ENCODE measurements at regions not wholly inside any gene's neighbourhood (a gene's known extent, or its start where the extent isn't known, plus 50 kb on each side); places are given as distances from the start of the nearest gene placed in this dataset.
A peak's percentile ranks its signal among the peaks of the same experiment; 100 is the strongest.
"Not testable (repeated sequence)": the region's sequence is repeated elsewhere in the genome, so short reads cannot be mapped to it uniquely, and the experiment has no call there.

DNA sequence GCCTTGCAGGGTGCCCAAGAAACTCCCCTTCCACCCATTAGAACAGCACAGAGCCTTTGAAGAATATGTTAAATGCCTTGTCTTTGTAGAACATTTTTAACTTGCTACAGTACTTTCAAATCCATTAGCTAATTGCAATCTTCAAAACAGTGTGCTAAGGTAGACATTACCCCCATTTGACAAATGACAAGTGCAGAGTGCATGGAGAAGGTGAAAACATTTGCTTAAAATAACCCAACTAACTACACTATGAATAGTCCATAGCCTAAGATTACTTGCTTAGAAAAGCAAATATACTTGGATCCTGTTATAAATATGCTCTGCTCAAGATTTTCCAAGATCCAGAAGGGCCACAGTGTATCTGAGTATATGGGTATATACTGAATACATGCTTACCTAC is 87.0 kb upstream of the G2E3 start:
- no peak for DNase-seq (ENCODE audit: low read depth in 1 of 2, low spot score in 1 of 2)
- H3K36me3 ChIP-seq, result no peaks in the 10 kb centered on the region
- TF ChIP-seq, protein P1, sequence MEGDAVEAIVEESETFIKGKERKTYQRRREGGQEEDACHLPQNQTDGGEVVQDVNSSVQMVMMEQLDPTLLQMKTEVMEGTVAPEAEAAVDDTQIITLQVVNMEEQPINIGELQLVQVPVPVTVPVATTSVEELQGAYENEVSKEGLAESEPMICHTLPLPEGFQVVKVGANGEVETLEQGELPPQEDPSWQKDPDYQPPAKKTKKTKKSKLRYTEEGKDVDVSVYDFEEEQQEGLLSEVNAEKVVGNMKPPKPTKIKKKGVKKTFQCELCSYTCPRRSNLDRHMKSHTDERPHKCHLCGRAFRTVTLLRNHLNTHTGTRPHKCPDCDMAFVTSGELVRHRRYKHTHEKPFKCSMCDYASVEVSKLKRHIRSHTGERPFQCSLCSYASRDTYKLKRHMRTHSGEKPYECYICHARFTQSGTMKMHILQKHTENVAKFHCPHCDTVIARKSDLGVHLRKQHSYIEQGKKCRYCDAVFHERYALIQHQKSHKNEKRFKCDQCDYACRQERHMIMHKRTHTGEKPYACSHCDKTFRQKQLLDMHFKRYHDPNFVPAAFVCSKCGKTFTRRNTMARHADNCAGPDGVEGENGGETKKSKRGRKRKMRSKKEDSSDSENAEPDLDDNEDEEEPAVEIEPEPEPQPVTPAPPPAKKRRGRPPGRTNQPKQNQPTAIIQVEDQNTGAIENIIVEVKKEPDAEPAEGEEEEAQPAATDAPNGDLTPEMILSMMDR (IDR thresholded peaks at IDR 0.05; ENCODE audit: low read depth, low read length), result no peak
- H3K27ac ChIP-seq, result peak overlapping the region; percentile 4
- H3K4me1 ChIP-seq (ENCODE audit: low read depth), result no peaks in the 10 kb centered on the region
- no peak overlapping the region for H3K4me3 ChIP-seq
- no peaks in the 10 kb centered on the region for H3K27me3 ChIP-seq
- H3K9me3 ChIP-seq (ENCODE audit: low read depth), result no peaks in the 10 kb centered on the region

DNA sequence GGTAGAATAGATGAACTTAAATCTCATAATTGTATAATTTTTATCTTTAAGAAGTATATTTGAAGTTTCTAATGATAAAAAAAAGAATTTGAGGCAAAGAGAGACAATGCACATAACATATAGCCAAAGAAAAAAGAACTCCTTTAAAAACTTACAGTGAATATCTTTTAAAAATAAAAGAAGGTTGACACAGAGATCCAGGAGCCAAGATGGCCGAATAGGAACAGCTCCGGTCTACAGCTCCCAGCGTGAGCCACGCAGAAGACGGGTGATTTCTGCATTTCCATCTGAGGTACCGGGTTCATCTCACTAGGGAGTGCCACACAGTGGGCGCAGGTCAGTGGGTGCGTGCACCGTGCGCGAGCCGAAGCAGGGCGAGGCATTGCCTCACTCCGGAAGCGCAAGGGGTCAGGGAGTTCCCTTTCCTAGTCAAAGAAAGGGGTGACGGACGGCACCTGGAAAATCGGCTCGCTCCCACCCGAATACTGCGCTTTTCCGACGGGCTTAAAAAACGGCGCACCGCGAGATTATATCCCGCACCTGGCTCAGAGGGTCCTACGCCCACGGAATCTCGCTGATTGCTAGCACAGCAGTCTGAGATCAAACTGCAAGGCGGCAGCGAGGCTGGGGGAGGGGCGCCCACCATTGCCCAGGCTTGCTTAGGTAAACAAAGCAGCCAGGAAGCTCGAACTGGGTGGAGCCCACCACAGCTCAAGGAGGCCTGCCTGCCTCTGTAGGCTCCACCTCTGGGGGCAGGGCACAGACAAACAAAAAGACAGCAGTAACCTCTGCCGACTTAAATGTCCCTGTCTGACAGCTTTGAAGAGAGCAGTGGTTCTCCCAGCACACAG is 84.9 kb upstream of the G2E3 start:
- H3K36me3 ChIP-seq; H3K9me3 ChIP-seq (ENCODE audit: low read depth); H3K4me3 ChIP-seq; H3K27me3 ChIP-seq; DNase-seq (ENCODE audit: low read depth in 1 of 2, low spot score in 1 of 2); H3K27ac ChIP-seq; H3K4me1 ChIP-seq (ENCODE audit: low read depth): not testable (repeated sequence)

DNA sequence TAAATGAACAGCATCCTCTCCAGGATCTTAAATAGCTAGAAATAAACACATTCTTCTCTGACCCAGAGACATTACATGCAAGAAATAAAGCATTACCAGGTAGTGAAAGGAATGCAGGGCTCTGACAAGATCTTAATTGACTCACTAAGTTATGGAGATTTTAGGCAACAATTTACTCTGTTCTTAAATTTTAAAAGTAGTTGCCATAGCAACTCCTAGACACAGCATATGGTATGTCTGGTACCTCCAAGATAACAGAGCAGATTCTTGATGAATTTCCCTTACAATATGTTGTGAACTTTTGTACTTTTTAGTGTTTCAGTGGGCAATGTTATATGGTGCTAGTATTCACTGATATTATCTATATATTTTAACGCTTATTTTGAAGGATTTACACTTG is 76.7 kb upstream of the G2E3 start:
- Histone ChIP-seq H3K27me3 (no peaks in the 10 kb centered on the region), H3K36me3 (no peaks in the 10 kb centered on the region), H3K27ac (no peak overlapping the region), H3K4me1 (ENCODE audit: low read depth) (no peaks in the 10 kb centered on the region), H3K9me3 (ENCODE audit: low read depth) (no peaks in the 10 kb centered on the region), H3K4me3 (no peak overlapping the region)
- DNase-seq (ENCODE audit: low read depth in 1 of 2, low spot score in 1 of 2), result no peak
- TF ChIP-seq, protein P1 (IDR thresholded peaks at IDR 0.05; ENCODE audit: low read depth, low read length), result no peak

DNA sequence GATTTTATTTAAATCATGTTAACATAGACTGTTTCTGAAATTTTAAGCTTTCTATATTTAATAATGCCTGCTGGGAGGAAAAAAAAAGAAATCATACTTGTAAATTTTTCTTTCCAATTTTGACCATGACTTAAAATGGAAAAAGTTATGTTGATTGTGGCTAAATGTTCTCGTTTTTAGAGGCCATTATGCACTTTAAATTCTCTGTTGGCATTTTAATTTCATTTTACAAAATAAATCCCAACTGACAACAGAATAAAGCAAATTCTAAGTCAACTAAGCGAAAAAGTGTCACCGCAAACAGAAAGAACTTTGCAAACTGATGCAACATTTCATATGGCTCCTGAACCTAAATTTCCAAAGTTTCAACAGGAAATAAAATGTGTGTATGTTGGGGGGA is 74.8 kb upstream of the G2E3 start:
- TF ChIP-seq, protein P1 (IDR thresholded peaks at IDR 0.05; ENCODE audit: low read depth, low read length), result no peak

DNA sequence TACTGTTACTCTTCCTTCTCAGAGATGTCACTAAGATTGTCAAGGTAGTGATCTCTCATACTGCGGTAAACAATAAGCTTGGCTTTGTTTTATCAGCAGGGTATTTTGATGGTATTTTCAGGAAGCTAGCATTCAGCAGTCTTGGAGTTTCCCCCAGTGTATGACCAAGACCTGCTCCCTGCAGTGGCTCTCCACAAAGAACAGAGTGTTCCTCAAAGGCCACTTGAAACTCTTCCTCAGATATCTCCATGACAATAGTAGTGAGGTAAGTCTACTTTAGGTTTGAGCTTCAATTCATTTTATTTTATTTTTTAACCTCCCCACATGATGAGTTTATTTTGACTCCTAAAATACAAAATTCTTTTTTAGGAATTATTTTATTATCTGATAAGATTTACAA is 74.0 kb upstream of the G2E3 start:
- TF ChIP-seq, protein P1 (IDR thresholded peaks at IDR 0.05; ENCODE audit: low read depth, low read length), result no peak

More for the DNA sequence above, 74.8 kb upstream of the G2E3 start:
- DNase-seq (ENCODE audit: low read depth in 1 of 2, low spot score in 1 of 2), result no peak
- Histone ChIP-seq H3K4me1 (ENCODE audit: low read depth) (no peaks in the 10 kb centered on the region), H3K36me3 (no peaks in the 10 kb centered on the region), H3K27me3 (no peaks in the 10 kb centered on the region), H3K4me3 (no peak overlapping the region), H3K27ac (no peak overlapping the region), H3K9me3 (ENCODE audit: low read depth) (no peaks in the 10 kb centered on the region)

DNA sequence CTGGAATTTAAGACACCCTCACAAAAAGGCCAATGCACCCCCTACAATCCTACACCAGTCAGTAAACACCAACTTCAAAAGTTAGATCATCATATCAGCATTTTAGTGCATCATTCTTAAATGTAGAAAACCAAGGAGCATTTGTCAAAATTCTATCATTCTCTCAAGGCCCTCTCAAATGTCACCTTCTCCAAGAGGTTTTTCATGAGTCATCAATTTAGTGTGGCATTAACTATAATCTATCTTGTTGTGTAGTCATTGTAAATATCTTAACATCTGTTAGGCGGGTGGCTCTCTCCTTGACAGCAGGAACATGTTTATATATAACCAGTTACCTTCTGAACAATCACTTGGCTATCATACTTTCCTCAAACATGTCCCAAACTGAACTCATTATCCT is 62.1 kb upstream of the G2E3 start:
- H3K4me1 ChIP-seq (ENCODE audit: low read depth), result no peaks in the 10 kb centered on the region
- no peaks in the 10 kb centered on the region for H3K27me3 ChIP-seq
- no peak for DNase-seq (ENCODE audit: low read depth in 1 of 2, low spot score in 1 of 2)
- TF ChIP-seq, protein P1 (IDR thresholded peaks at IDR 0.05; ENCODE audit: low read depth, low read length), result no peak
- H3K27ac ChIP-seq, result no peak overlapping the region
- H3K36me3 ChIP-seq, result no peaks in the 10 kb centered on the region
- no peak overlapping the region for H3K4me3 ChIP-seq
- H3K9me3 ChIP-seq (ENCODE audit: low read depth), result no peaks in the 10 kb centered on the region

More for the DNA sequence above, 74.0 kb upstream of the G2E3 start:
- Histone ChIP-seq H3K36me3 (no peaks in the 10 kb centered on the region), H3K4me1 (ENCODE audit: low read depth) (no peaks in the 10 kb centered on the region), H3K27ac (no peak overlapping the region), H3K4me3 (no peak overlapping the region), H3K27me3 (no peaks in the 10 kb centered on the region), H3K9me3 (ENCODE audit: low read depth) (no peaks in the 10 kb centered on the region)
- no peak for DNase-seq (ENCODE audit: low read depth in 1 of 2, low spot score in 1 of 2)
